Smooth muscle cell (in vitro differentiated cells): ENCODE measurements at regions not wholly inside any gene's neighbourhood (a gene's known extent, or its start where the extent isn't known, plus 50 kb on each side); places are given as distances from the start of the nearest gene placed in this dataset.
A peak's percentile ranks its signal among the peaks of the same experiment; 100 is the strongest.

ENCODE experiments used
- DNase-seq: peaks from one replicate; lab custom pipeline; 2025; ENCODE audit not compliant: unreplicated experiment; lab: John Stamatoyannopoulos, UW
- H2AFZ ChIP-seq: fragments of 200-600 bp; sonication (generic); 2 replicates; pipeline ENCODE4 v1.6.0; 2016; ENCODE audit warnings: antibody characterized with exemption, low read depth, mild to moderate bottlenecking
- H3F3A ChIP-seq: fragments of 200-600 bp; sonication (generic); 2 replicates; pipeline ENCODE4 v1.6.0; 2017; ENCODE audit warnings: antibody characterized with exemption, low read depth
- H3K27ac ChIP-seq: fragments of 200-600 bp; sonication (generic); 2 replicates; pipeline ENCODE4 v1.5.1; 2016; ENCODE audit warnings: low read depth, mild to moderate bottlenecking
- H3K27me3 ChIP-seq: fragments of 200-600 bp; sonication (generic); 2 replicates; pipeline ENCODE4 v1.6.1; 2016; ENCODE audit warnings: low read depth, mild to moderate bottlenecking
- H3K36me3 ChIP-seq: fragments of 200-600 bp; sonication (generic); 2 replicates; pipeline ENCODE4 v1.5.1; 2016; ENCODE audit warnings: low read depth
- H3K4me1 ChIP-seq: fragments of 200-600 bp; sonication (generic); 2 replicates; pipeline ENCODE4 v1.5.1; 2016; ENCODE audit warnings: low read depth
- H3K4me2 ChIP-seq: fragments of 200-600 bp; sonication (generic); 2 replicates; pipeline ENCODE4 v1.6.0; 2016; ENCODE audit warnings: mild to moderate bottlenecking
- H3K4me3 ChIP-seq: fragments of 200-600 bp; sonication (generic); 2 replicates; pipeline ENCODE4 v1.5.1; 2016; ENCODE audit warnings: mild to moderate bottlenecking
- H3K79me2 ChIP-seq: fragments of 200-600 bp; sonication (generic); 2 replicates; pipeline ENCODE4 v1.6.0; 2016; ENCODE audit warnings: low read depth, mild to moderate bottlenecking
- H3K9ac ChIP-seq: fragments of 200-600 bp; sonication (generic); 2 replicates; pipeline ENCODE4 v1.6.0; 2016; ENCODE audit warnings: low read depth
- H3K9me3 ChIP-seq: fragments of 200-600 bp; sonication (generic); replicated peaks from 2 replicates; pipeline ENCODE4 v1.5.1; 2016; ENCODE audit warnings: low read depth
- H4K20me1 ChIP-seq: fragments of 200-600 bp; sonication (generic); 2 replicates; pipeline ENCODE4 v1.6.0; 2016; ENCODE audit warnings: low read depth
- CTCF ChIP-seq: fragments of 200-600 bp; sonication (generic); IDR thresholded peaks from 2 replicates; pipeline ENCODE4 v1.5.1; 2017; ENCODE audit warnings: borderline replicate concordance, mild to moderate bottlenecking, antibody characterized with exemption; ENCODE audit not compliant: insufficient read depth, poor library complexity, severe bottlenecking
- WGBS: methylation state at CpG from one replicate; pipeline ENCODE4 v1.1.7; 2016; ENCODE audit warnings: low lambda C conversion rate; 5-methylcytosine and 5-hydroxymethylcytosine counted together

- 82% methylated on average over 3 of the region's 3 CpGs for WGBS
- Histone ChIP-seq H3K79me2 (no peaks in the 10 kb centered on the region), H3K9me3 (no peaks in the 10 kb centered on the region), H3F3A (no peaks in the 10 kb centered on the region), H3K9ac (no peak overlapping the region), H3K27me3 (no peaks in the 10 kb centered on the region), H2AFZ (no peak overlapping the region), H3K4me2 (no peak overlapping the region), H3K36me3 (no peaks in the 10 kb centered on the region), H3K27ac (no peak overlapping the region), H4K20me1 (no peaks in the 10 kb centered on the region), H3K4me3 (no peak overlapping the region), H3K4me1 (no peaks in the 10 kb centered on the region)
- TF ChIP-seq CTCF, result peak; percentile 17
- DNase-seq, result no peak
Measured at GRCh38 chr5:29001666-29002065, 1963.3 kb upstream of the CDH9 start.

DNA sequence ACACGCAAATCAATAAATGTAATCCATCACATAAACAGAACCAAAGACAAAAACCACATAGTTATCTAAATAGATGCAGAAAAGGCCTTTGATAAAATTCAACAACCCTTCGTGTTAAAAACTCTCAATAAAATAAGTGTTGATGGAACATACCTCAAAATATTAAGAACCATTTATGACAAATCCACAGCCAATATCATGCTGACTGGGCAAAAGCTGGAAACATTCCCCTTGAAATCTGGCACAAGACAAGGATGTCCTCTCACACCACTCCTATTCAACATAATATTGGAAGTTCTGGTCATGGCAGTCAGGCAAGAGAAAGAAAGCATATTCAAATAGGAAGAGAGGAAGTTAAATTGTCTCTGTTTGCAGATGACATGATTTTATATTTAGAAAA, 1946.3 kb upstream of the CDH9 start:
- Histone ChIP-seq H3K9me3 (no peaks in the 10 kb centered on the region), H4K20me1 (no peaks in the 10 kb centered on the region), H3K4me3 (no peak overlapping the region), H3K79me2 (no peaks in the 10 kb centered on the region), H2AFZ (no peak overlapping the region), H3K27ac (no peak overlapping the region), H3K4me1 (no peaks in the 10 kb centered on the region), H3K9ac (no peak overlapping the region), H3K36me3 (no peaks in the 10 kb centered on the region), H3F3A (no peaks in the 10 kb centered on the region), H3K27me3 (no peaks in the 10 kb centered on the region), H3K4me2 (no peak overlapping the region)
- no peak for TF ChIP-seq CTCF
- 85% methylated on average over 2 of the region's 2 CpGs for WGBS
- DNase-seq, result no peak

DNA sequence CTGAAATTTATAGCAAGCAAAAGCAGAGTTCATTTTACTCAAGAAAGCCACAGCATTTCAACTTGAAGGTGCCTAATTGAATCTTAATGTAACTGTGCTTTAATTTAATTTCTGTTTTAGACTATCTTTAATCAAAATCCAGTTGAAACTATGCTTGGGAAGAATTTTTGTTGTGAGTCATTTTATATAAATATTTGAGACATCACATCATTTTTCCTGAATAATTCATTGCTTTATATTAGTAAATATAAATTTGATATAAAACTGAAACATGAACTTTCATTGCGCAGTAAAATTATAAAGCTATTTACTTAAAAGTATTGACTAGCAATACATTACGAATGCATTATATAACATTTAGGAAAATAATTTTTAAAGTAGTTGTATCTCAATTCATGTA, 1937.1 kb upstream of the CDH9 start:
- 93% methylated on average over 2 of the region's 2 CpGs for whole genome bisulfite sequencing
- no peak overlapping the region for H2AFZ ChIP-seq
- H3K9ac ChIP-seq, result no peak overlapping the region
- H3K27me3 ChIP-seq, result no peaks in the 10 kb centered on the region
- H3F3A ChIP-seq, result no peaks in the 10 kb centered on the region
- no peaks in the 10 kb centered on the region for H3K79me2 ChIP-seq
- H3K4me3 ChIP-seq, result no peak overlapping the region
- H3K4me1 ChIP-seq, result no peaks in the 10 kb centered on the region
- no peak overlapping the region for H3K4me2 ChIP-seq
- H3K36me3 ChIP-seq, result no peaks in the 10 kb centered on the region
- no peak for TF ChIP-seq CTCF
- H3K9me3 ChIP-seq, result no peaks in the 10 kb centered on the region
- H3K27ac ChIP-seq, result no peak overlapping the region
- no peak for DNase-seq
- H4K20me1 ChIP-seq, result no peaks in the 10 kb centered on the region

DNA sequence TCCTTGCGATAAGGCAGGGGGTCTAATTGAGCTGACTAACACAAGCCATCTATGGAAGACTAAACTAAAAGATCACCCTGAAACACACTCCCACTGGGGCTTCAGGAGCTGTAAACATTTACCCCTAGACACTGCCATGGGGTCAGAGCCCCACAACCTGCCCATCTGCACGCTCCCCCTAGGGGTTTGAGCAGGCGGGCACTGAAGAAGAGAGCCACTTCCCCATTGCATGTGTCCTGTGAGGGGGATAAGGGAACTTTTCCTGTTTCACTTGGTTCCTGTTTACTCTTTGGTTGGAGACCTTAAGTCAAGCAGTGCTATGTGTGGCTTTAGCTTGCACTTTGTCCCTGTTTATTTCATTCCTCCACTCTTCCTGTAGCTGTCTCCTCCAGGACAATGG, 1929.5 kb upstream of the CDH9 start:
- no peaks in the 10 kb centered on the region for H3K9me3 ChIP-seq
- no peaks in the 10 kb centered on the region for H4K20me1 ChIP-seq
- 86% methylated on average over 3 of the region's 3 CpGs for WGBS
- H3F3A ChIP-seq, result no peaks in the 10 kb centered on the region
- H3K79me2 ChIP-seq, result no peaks in the 10 kb centered on the region
- DNase-seq, result no peak
- H3K9ac ChIP-seq, result no peak overlapping the region
- no peaks in the 10 kb centered on the region for H3K4me1 ChIP-seq
- H3K27ac ChIP-seq, result no peak overlapping the region
- H2AFZ ChIP-seq, result no peak overlapping the region
- no peaks in the 10 kb centered on the region for H3K36me3 ChIP-seq
- no peaks in the 10 kb centered on the region for H3K27me3 ChIP-seq
- no peak for TF ChIP-seq CTCF
- no peak overlapping the region for H3K4me3 ChIP-seq
- H3K4me2 ChIP-seq, result no peak overlapping the region
